ENCODE measurements at regions not wholly inside any gene's neighbourhood (a gene's known extent, or its start where the extent isn't known, plus 50 kb on each side); places are given as distances from the start of the nearest gene placed in this dataset.

DNA sequence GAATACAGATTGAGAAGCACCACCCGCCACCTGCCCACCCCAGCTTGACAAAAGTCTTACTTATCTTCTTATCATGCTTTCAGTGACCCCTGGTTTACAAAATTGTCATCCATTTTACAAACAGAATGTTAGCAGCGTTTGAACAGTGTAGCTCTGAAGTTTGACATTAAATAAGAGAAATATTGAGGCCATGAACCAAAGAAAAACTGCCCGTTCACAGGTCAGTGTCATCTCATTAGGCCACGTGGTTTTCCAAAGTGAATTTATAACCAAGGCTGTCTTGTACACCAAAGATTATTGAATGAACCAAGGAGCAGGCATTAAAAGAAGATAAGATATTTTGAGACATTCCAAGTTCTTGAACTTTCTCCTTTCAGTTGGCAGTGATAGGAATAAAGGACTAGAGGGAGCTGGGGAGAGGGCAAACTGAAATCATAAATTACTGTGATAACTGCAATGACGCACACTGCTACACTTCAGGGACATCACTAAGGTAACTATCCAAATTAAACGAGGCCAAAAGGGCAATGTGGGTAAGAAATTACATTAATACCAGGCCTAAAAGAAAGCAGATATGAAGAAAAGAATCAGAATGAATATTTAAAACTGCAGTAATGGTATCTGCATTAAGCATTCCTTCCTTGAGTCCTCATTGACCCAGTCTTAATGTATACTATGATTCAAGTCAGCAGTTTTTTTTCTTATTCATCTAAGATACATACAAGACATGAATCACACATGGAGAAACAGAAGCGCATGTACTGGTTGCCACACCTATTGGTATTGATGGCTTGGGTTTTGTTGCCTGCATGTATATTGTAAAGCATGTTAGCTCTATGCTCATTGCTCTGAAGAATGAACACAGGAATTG is 159.8 kb upstream of the ARG1 start:
- ChIA-PET POLR2A (no interaction called here), CTCF (no interaction called here)
- Mint-ChIP-seq H3K36me3 (peaks cover 8% of the 10 kb centered on the region), H3K4me3 (no peak overlapping the region), H3K27me3 (ENCODE audit: low read depth) (peaks cover 14% of the 10 kb centered on the region), H3K27ac (no peak overlapping the region), H3K4me1 (no peaks in the 10 kb centered on the region), H3K9me3 (peaks cover 11% of the 10 kb centered on the region)
- no peak for DNase-seq (ENCODE audit: low spot score)
- no peak for ATAC-seq
- no peak for TF ChIP-seq MXD4 (CRISPR knock-in tag; IDR thresholded peaks at IDR 0.05; ENCODE audit: borderline replicate concordance)
- TF ChIP-seq ZBTB21 (CRISPR knock-in tag; IDR thresholded peaks at IDR 0.05; ENCODE audit: borderline replicate concordance), result no peak
- TF ChIP-seq, protein P1, sequence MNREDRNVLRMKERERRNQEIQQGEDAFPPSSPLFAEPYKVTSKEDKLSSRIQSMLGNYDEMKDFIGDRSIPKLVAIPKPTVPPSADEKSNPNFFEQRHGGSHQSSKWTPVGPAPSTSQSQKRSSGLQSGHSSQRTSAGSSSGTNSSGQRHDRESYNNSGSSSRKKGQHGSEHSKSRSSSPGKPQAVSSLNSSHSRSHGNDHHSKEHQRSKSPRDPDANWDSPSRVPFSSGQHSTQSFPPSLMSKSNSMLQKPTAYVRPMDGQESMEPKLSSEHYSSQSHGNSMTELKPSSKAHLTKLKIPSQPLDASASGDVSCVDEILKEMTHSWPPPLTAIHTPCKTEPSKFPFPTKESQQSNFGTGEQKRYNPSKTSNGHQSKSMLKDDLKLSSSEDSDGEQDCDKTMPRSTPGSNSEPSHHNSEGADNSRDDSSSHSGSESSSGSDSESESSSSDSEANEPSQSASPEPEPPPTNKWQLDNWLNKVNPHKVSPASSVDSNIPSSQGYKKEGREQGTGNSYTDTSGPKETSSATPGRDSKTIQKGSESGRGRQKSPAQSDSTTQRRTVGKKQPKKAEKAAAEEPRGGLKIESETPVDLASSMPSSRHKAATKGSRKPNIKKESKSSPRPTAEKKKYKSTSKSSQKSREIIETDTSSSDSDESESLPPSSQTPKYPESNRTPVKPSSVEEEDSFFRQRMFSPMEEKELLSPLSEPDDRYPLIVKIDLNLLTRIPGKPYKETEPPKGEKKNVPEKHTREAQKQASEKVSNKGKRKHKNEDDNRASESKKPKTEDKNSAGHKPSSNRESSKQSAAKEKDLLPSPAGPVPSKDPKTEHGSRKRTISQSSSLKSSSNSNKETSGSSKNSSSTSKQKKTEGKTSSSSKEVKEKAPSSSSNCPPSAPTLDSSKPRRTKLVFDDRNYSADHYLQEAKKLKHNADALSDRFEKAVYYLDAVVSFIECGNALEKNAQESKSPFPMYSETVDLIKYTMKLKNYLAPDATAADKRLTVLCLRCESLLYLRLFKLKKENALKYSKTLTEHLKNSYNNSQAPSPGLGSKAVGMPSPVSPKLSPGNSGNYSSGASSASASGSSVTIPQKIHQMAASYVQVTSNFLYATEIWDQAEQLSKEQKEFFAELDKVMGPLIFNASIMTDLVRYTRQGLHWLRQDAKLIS (CRISPR knock-in tag; IDR thresholded peaks at IDR 0.05; ENCODE audit: borderline replicate concordance), result no peak
- TF ChIP-seq RORB (CRISPR knock-in tag; IDR thresholded peaks at IDR 0.05), result no peak
- no peak for TF ChIP-seq MYBL2 (CRISPR knock-in tag; IDR thresholded peaks at IDR 0.05)
- TF ChIP-seq NFE2L1 (CRISPR knock-in tag; IDR thresholded peaks at IDR 0.05), result no peak
- no peak for TF ChIP-seq ESRRA (CRISPR knock-in tag; IDR thresholded peaks at IDR 0.05; ENCODE audit: borderline replicate concordance)
- TF ChIP-seq GTF2I (CRISPR knock-in tag; conservative IDR thresholded peaks at IDR 0.05), result no peak
- TF ChIP-seq, protein P2, sequence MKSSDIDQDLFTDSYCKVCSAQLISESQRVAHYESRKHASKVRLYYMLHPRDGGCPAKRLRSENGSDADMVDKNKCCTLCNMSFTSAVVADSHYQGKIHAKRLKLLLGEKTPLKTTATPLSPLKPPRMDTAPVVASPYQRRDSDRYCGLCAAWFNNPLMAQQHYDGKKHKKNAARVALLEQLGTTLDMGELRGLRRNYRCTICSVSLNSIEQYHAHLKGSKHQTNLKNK (CRISPR knock-in tag; IDR thresholded peaks at IDR 0.05), result no peak
- TF ChIP-seq, protein P3, sequence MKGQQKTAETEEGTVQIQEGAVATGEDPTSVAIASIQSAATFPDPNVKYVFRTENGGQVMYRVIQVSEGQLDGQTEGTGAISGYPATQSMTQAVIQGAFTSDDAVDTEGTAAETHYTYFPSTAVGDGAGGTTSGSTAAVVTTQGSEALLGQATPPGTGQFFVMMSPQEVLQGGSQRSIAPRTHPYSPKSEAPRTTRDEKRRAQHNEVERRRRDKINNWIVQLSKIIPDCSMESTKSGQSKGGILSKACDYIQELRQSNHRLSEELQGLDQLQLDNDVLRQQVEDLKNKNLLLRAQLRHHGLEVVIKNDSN (CRISPR knock-in tag; IDR thresholded peaks at IDR 0.05), result no peak
- TF ChIP-seq, protein P4, sequence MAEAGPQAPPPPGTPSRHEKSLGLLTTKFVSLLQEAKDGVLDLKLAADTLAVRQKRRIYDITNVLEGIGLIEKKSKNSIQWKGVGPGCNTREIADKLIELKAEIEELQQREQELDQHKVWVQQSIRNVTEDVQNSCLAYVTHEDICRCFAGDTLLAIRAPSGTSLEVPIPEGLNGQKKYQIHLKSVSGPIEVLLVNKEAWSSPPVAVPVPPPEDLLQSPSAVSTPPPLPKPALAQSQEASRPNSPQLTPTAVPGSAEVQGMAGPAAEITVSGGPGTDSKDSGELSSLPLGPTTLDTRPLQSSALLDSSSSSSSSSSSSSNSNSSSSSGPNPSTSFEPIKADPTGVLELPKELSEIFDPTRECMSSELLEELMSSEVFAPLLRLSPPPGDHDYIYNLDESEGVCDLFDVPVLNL (CRISPR knock-in tag; IDR thresholded peaks at IDR 0.05; ENCODE audit: borderline replicate concordance, low read depth), result no peak
- TF ChIP-seq CREB1 (CRISPR knock-in tag; IDR thresholded peaks at IDR 0.05), result no peak
- no peak for TF ChIP-seq ATF2 (CRISPR knock-in tag; IDR thresholded peaks at IDR 0.05; ENCODE audit: borderline replicate concordance, low read depth)
- no peak for TF ChIP-seq MAX (CRISPR knock-in tag; IDR thresholded peaks at IDR 0.05)
- no peak for TF ChIP-seq ZNF138 (CRISPR knock-in tag; conservative IDR thresholded peaks at IDR 0.05)

DNA sequence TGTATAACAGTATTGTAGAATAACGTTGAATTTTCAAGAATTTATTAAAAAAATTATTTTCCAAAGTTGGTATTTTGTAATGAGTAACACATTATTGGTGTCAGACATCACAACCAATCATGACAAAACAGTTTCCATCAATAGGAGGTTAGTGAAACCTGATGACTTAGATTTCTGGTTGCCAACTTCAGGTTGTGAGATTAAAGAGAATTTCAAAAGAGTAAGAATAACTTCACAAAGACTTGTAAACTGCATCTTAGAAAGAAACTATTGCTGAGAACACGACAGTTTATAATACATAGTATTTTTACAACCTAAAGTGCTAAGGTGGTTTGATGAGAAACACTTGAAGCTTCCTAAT is 159.2 kb upstream of the ARG1 start:
- peaks cover 8% of the 10 kb centered on the region for H3K36me3 Mint-ChIP-seq
- no peak for DNase-seq (ENCODE audit: low spot score)
- no peak for ATAC-seq
- peaks cover 9% of the 10 kb centered on the region for H3K27me3 Mint-ChIP-seq (ENCODE audit: low read depth)
- no peak overlapping the region for H3K4me3 Mint-ChIP-seq
- no peaks in the 10 kb centered on the region for H3K4me1 Mint-ChIP-seq
- H3K9me3 Mint-ChIP-seq, result peaks cover 16% of the 10 kb centered on the region
- CTCF ChIA-PET, result interaction anchor here (1.0 kb wide), 1 partner anchor 46 kb away, joined by 3 read pairs; no protein-coding TSS in a partner anchor
- POLR2A ChIA-PET, result no interaction called here
- no peak overlapping the region for H3K27ac Mint-ChIP-seq
- TF ChIP-seq NR1H2 (CRISPR knock-in tag; IDR thresholded peaks at IDR 0.05) (no peak), EMX1 (CRISPR knock-in tag; IDR thresholded peaks at IDR 0.05) (no peak), GABPB1 (CRISPR knock-in tag; IDR thresholded peaks at IDR 0.05) (no peak), ZBTB43 (CRISPR knock-in tag; IDR thresholded peaks at IDR 0.05) (no peak), TEAD1 (CRISPR knock-in tag; IDR thresholded peaks at IDR 0.05) (no peak), IRF1 (CRISPR knock-in tag; IDR thresholded peaks at IDR 0.05) (no peak), ATF2 (CRISPR knock-in tag; IDR thresholded peaks at IDR 0.05; ENCODE audit: borderline replicate concordance, low read depth) (no peak)
